Astrocyte of the cerebellum (primary cell): ENCODE measurements at regions not wholly inside any gene's neighbourhood (a gene's known extent, or its start where the extent isn't known, plus 50 kb on each side); places are given as distances from the start of the nearest gene placed in this dataset.

Experiments
- DNase-seq: peaks from one replicate; pipeline ENCODE4 v3.0.0-alpha.2; 2011; ENCODE audit warnings: low read depth
- H3K4me3 ChIP-seq: 2 replicates; pipeline ENCODE4 v1.5.1; 2011; ENCODE audit warnings: mild to moderate bottlenecking, low read depth, low read length, moderate library complexity
- CTCF ChIP-seq: IDR thresholded peaks from 2 replicates; pipeline ENCODE4 v1.5.1; 2012; ENCODE audit warnings: low read length, low read depth, moderate library complexity, mild to moderate bottlenecking; ENCODE audit errors: missing control alignments
- in situ Hi-C: cut with HindIII; loops from 2 replicates; pipeline ENCODE4 v1.10.0; 2017; ENCODE audit warnings: low sequenced_read_pairs

- TF ChIP-seq CTCF = no peak
- no peak for DNase-seq
- in situ Hi-C loops = no loop called here
- H3K4me3 ChIP-seq = no peak overlapping the region
Measured at GRCh38 chr10:120402147-120402766, 54.8 kb upstream of the PLPP4 start.

GRCh38 chr10:120403109-120403508 is 53.9 kb upstream of the PLPP4 start:
- in situ Hi-C loops = no loop called here
- no peak for TF ChIP-seq CTCF
- H3K4me3 ChIP-seq = no peak overlapping the region
- no peak for DNase-seq

- DNase-seq = no peak
- no peak for TF ChIP-seq CTCF
- in situ Hi-C loops = no loop called here
- H3K4me3 ChIP-seq = no peak overlapping the region
Measured at GRCh38 chr10:120406376-120406775, 50.7 kb upstream of the PLPP4 start.
